ENCODE measurements at regions not wholly inside any gene's neighbourhood (a gene's known extent, or its start where the extent isn't known, plus 50 kb on each side); places are given as distances from the start of the nearest gene placed in this dataset.

GRCh38 chr2:8477552-8478470 is 204.0 kb upstream of the ID2 start:
- peak; percentile 81 for TF ChIP-seq MYC (IDR thresholded peaks at IDR 0.05; ENCODE audit: low read depth, low read length)
- peak; percentile 98 for TF ChIP-seq MAX (IDR thresholded peaks at IDR 0.05; ENCODE audit: low read depth, low read length)
- TF ChIP-seq CTCF (IDR thresholded peaks at IDR 0.05; ENCODE audit: low read depth, low read length) = no peak
- peak; percentile 87 for DNase-seq (ENCODE audit: low read depth)
- H3K4me3 ChIP-seq (ENCODE audit: low read depth, low read length) = peak overlapping the region; percentile 9

GRCh38 chr2:8478471-8478793 is 203.4 kb upstream of the ID2 start:
- no peak overlapping the region for H3K4me3 ChIP-seq (ENCODE audit: low read depth, low read length)
- TF ChIP-seq MYC (IDR thresholded peaks at IDR 0.05; ENCODE audit: low read depth, low read length) (no peak), POLR2A (IDR thresholded peaks at IDR 0.05; ENCODE audit: extremely low read depth, insufficient read length) (no peak), CTCF (IDR thresholded peaks at IDR 0.05; ENCODE audit: low read depth, low read length) (no peak), MAX (IDR thresholded peaks at IDR 0.05; ENCODE audit: low read depth, low read length) (no peak)
- no peak for DNase-seq (ENCODE audit: low read depth)

GRCh38 chr2:8479298-8479697 is 202.6 kb upstream of the ID2 start:
- no peak for DNase-seq (ENCODE audit: low read depth)
- TF ChIP-seq MYC (IDR thresholded peaks at IDR 0.05; ENCODE audit: low read depth, low read length) = no peak
- TF ChIP-seq POLR2A (IDR thresholded peaks at IDR 0.05; ENCODE audit: extremely low read depth, insufficient read length) = no peak
- TF ChIP-seq MAX (IDR thresholded peaks at IDR 0.05; ENCODE audit: low read depth, low read length) = no peak
- no peak for TF ChIP-seq CTCF (IDR thresholded peaks at IDR 0.05; ENCODE audit: low read depth, low read length)
- no peak overlapping the region for H3K4me3 ChIP-seq (ENCODE audit: low read depth, low read length)

- H3K4me3 ChIP-seq (ENCODE audit: low read depth, low read length) = no peak overlapping the region
- DNase-seq (ENCODE audit: low read depth) = no peak
- TF ChIP-seq MAX (IDR thresholded peaks at IDR 0.05; ENCODE audit: low read depth, low read length) (no peak), MYC (IDR thresholded peaks at IDR 0.05; ENCODE audit: low read depth, low read length) (no peak), POLR2A (IDR thresholded peaks at IDR 0.05; ENCODE audit: extremely low read depth, insufficient read length) (no peak), CTCF (IDR thresholded peaks at IDR 0.05; ENCODE audit: low read depth, low read length) (no peak)
These were observed 200.9 kb upstream of the ID2 start for GRCh38 chr2:8480915-8481314.

GRCh38 chr2:8481463-8482009 is 200.3 kb upstream of the ID2 start:
- peak; percentile 30 for DNase-seq (ENCODE audit: low read depth)
- TF ChIP-seq CTCF (IDR thresholded peaks at IDR 0.05; ENCODE audit: low read depth, low read length) (no peak), POLR2A (IDR thresholded peaks at IDR 0.05; ENCODE audit: extremely low read depth, insufficient read length) (no peak), MYC (IDR thresholded peaks at IDR 0.05; ENCODE audit: low read depth, low read length) (no peak), MAX (IDR thresholded peaks at IDR 0.05; ENCODE audit: low read depth, low read length) (no peak)
- no peak overlapping the region for H3K4me3 ChIP-seq (ENCODE audit: low read depth, low read length)

Measured in NB4 (cell line).